ES-I3 (cell line): ENCODE measurements at regions not wholly inside any gene's neighbourhood (a gene's known extent, or its start where the extent isn't known, plus 50 kb on each side); places are given as distances from the start of the nearest gene placed in this dataset.

Experiments used
- H3K36me3 ChIP-seq: 2 replicates; pipeline ENCODE4 v1.6.1; 2013; ENCODE audit warnings: mild to moderate bottlenecking, low read length, control low read depth, moderate library complexity; ENCODE audit not compliant: insufficient read depth
- H3K4me1 ChIP-seq: 2 replicates; pipeline ENCODE4 v1.6.1; 2013; ENCODE audit warnings: mild to moderate bottlenecking, control low read depth, low read length; ENCODE audit not compliant: insufficient read depth
- H3K9ac ChIP-seq: 2 replicates; pipeline ENCODE4 v1.6.1; 2013; ENCODE audit warnings: low read depth, mild to moderate bottlenecking, low read length, moderate library complexity
- H3K9me3 ChIP-seq: 2 replicates; pipeline ENCODE4 v1.6.1; 2013; ENCODE audit warnings: mild to moderate bottlenecking, low read length, moderate library complexity; ENCODE audit not compliant: control insufficient read depth, insufficient read depth

DNA sequence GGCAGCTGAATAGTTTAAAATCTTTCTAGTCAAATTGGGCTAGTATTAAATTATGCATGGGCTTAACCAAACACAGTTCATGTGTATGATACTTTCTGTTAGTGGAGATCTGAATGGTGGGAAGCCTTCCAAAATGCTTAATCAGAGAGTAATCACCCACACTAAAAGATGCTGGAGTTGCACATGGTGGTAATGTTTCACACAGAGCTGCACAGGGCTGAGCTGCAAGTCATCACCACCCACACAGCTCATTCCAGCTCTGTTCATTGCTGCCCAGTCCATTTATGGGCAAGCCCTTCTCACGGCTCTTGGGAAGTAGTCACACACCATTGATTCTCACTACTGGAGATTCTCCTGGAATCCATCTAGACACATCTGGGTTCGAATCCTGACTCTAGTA lies 351.5 kb upstream of the KCNN2 start:
- Histone ChIP-seq H3K4me1 (0 out of 2 replicates have a peak, but pooled peaks cover 5% of the 10 kb centered on the region), H3K9ac (no peak overlapping the region), H3K36me3 (no peaks in the 10 kb centered on the region), H3K9me3 (no peaks in the 10 kb centered on the region)

GRCh38 chr5:114018186-114018585 lies 343.7 kb upstream of the KCNN2 start:
- H3K36me3 ChIP-seq = no peaks in the 10 kb centered on the region
- H3K4me1 ChIP-seq = no peaks in the 10 kb centered on the region
- H3K9ac ChIP-seq = no peak overlapping the region
- no peaks in the 10 kb centered on the region for H3K9me3 ChIP-seq

GRCh38 chr5:114038756-114039155 lies 323.1 kb upstream of the KCNN2 start:
- no peak overlapping the region for H3K9ac ChIP-seq
- H3K4me1 ChIP-seq = no peaks in the 10 kb centered on the region; the same call in 1 of the 2 replicates
- no peaks in the 10 kb centered on the region for H3K36me3 ChIP-seq
- H3K9me3 ChIP-seq = no peaks in the 10 kb centered on the region

DNA sequence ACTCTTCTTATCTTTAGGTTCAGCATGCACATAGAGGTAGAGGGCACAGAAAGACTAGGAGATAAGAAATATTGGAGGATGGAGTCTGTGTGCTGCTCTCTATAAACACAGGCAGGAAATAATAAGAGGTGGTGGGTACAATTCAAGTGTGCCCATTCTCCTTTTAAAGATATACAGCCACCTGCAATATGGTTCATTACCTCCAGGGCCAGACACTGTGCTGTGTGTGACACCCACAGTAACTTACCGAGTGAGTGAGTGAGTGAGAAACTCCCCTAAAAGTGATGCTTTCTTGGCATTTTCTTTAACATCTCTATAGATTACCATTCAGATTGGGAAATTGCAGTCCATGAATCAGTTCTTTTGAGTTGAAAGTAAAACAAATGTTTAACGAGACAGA lies 311.8 kb upstream of the KCNN2 start:
- Histone ChIP-seq H3K4me1 (peaks cover 13% of the 10 kb centered on the region), H3K36me3 (no peaks in the 10 kb centered on the region), H3K9ac (no peak overlapping the region), H3K9me3 (no peaks in the 10 kb centered on the region)

- Histone ChIP-seq H3K36me3 (no peaks in the 10 kb centered on the region), H3K9me3 (no peaks in the 10 kb centered on the region)
These were observed 308.5 kb upstream of the KCNN2 start for GRCh38 chr5:114053372-114053771.

DNA sequence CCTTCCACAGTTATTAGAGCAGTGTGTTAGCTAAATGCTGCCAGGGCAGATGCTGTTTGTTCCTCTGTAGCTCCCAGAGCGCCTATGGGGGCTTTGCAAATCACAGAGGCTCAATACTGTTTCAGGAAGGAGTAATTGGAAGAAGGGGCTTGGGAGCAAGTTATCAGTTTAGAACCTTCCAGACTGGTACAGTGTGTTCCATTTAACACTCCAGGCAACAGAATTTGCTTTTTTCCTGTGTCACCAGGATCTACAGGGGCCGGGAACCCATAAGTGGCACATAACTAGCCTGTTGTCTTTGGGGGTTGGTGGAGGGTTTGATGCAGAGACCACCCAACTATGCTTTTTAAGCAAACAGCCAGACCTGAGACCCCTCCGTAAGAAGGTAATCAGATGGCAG lies 307.3 kb upstream of the KCNN2 start:
- H3K9me3 ChIP-seq = no peaks in the 10 kb centered on the region
- peaks cover 13% of the 10 kb centered on the region for H3K4me1 ChIP-seq
- no peaks in the 10 kb centered on the region for H3K36me3 ChIP-seq
- peak overlapping the region; percentile 41; the same call in 1 of the 2 replicates for H3K9ac ChIP-seq

More at GRCh38 chr5:114053372-114053771, 308.5 kb upstream of the KCNN2 start:
- H3K4me1 ChIP-seq = peaks cover 13% of the 10 kb centered on the region
- H3K9ac ChIP-seq = no peak overlapping the region

- Histone ChIP-seq H3K9ac (peak overlapping the region; percentile 41; the same call in 1 of the 2 replicates), H3K36me3 (no peaks in the 10 kb centered on the region), H3K4me1 (peaks cover 13% of the 10 kb centered on the region), H3K9me3 (no peaks in the 10 kb centered on the region)
These were observed 306.3 kb upstream of the KCNN2 start for GRCh38 chr5:114055318-114056184.

- H3K9me3 ChIP-seq = no peaks in the 10 kb centered on the region
- no peaks in the 10 kb centered on the region for H3K36me3 ChIP-seq
- H3K4me1 ChIP-seq = peaks cover 13% of the 10 kb centered on the region
- peak overlapping the region; percentile 41 for H3K9ac ChIP-seq
These were observed 305.7 kb upstream of the KCNN2 start for GRCh38 chr5:114056185-114056538.

GRCh38 chr5:114060866-114061265 lies 301.0 kb upstream of the KCNN2 start:
- no peaks in the 10 kb centered on the region for H3K36me3 ChIP-seq
- H3K9ac ChIP-seq = no peak overlapping the region
- H3K4me1 ChIP-seq = peaks cover 13% of the 10 kb centered on the region; the same call in 1 of the 2 replicates
- no peaks in the 10 kb centered on the region for H3K9me3 ChIP-seq

- Histone ChIP-seq H3K9me3 (no peaks in the 10 kb centered on the region), H3K4me1 (peaks cover 13% of the 10 kb centered on the region; the same call in 1 of the 2 replicates), H3K9ac (no peak overlapping the region), H3K36me3 (no peaks in the 10 kb centered on the region)
These were observed 298.7 kb upstream of the KCNN2 start for GRCh38 chr5:114062932-114063867.

GRCh38 chr5:114065912-114066311 lies 296.0 kb upstream of the KCNN2 start:
- Histone ChIP-seq H3K36me3 (no peaks in the 10 kb centered on the region), H3K9ac (no peak overlapping the region), H3K4me1 (peaks cover 20% of the 10 kb centered on the region), H3K9me3 (no peaks in the 10 kb centered on the region)

DNA sequence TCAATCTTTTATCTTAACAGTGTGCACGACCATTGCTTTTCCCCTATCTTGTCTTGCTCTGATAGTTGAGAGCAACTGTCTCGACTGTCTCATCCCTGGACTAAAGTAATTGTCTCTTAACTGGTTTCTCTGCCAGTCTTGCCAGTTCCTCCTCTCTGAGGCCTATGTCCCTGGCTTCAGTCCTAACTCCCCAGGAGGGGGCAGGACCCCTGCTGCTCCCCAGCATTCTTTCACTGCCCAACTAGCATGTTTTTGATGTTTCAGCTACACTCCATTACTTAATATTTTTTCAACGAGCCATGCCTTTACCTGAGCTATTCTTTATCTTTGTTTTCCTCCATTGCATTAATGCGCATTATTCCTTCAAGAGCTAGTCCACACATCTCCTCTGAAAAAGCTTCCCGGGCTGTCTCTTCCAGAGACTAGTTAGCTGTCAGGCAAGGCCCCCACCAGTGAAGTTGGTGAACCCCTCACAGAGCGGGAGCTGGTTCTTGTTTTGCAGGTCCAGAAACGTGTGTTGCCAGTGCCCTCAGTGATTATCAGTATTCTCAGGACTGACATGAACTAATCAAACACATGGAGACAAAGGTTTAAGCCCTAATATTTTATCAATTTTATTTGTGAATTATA lies 291.7 kb upstream of the KCNN2 start:
- Histone ChIP-seq H3K4me1 (peaks cover 11% of the 10 kb centered on the region), H3K36me3 (no peaks in the 10 kb centered on the region), H3K9me3 (no peaks in the 10 kb centered on the region), H3K9ac (no peak overlapping the region)

DNA sequence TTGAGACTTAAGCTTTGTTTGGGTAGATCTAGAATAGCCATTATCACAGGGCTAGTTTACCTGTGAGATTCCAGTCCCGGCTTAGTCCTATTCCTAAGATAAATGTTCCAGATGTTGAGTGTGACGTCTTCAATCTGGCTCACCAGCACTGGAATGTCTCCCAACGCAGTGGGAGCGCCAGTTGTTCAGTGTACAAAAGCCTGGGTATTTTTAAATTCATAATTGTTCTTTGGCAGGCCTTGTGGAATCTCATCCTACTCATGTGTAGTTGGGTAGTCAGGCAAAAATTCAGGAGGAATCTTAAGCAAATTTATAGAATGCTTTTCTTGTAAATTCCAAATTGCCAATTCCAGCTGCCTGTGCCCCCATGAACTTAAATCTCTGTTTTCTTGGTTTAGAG lies 272.6 kb upstream of the KCNN2 start:
- no peaks in the 10 kb centered on the region for H3K36me3 ChIP-seq
- H3K9ac ChIP-seq = no peak overlapping the region
- no peaks in the 10 kb centered on the region for H3K4me1 ChIP-seq
- peaks cover 6% of the 10 kb centered on the region; the same call in 1 of the 2 replicates for H3K9me3 ChIP-seq

- Histone ChIP-seq H3K4me1 (no peaks in the 10 kb centered on the region), H3K9ac (no peak overlapping the region), H3K36me3 (no peaks in the 10 kb centered on the region), H3K9me3 (peaks cover 2% of the 10 kb centered on the region; the same call in 1 of the 2 replicates)
These were observed 264.3 kb upstream of the KCNN2 start for GRCh38 chr5:114097570-114097969.
